Bone marrow (tissue), 2 donors: ENCODE measurements at regions not wholly inside any gene's neighbourhood (a gene's known extent, or its start where the extent isn't known, plus 50 kb on each side); places are given as distances from the start of the nearest gene placed in this dataset.
"Not testable (repeated sequence)": the region's sequence is repeated elsewhere in the genome, so short reads cannot be mapped to it uniquely, and the experiment has no call there.

Experiments used
- DNase-seq, 2 donors: peaks; one replicate each; lab custom pipeline; 2025; lab: John Stamatoyannopoulos, UW

GRCh38 chr6:9103876-9104521, 668.7 kb upstream of the SLC35B3 start:
- no peak for DNase-seq

GRCh38 chr6:9101920-9102319, 666.6 kb upstream of the SLC35B3 start:
- DNase-seq, result no peak

GRCh38 chr6:9100869-9101580, 665.7 kb upstream of the SLC35B3 start:
- DNase-seq, result no peak

GRCh38 chr6:9095729-9096128, 660.4 kb upstream of the SLC35B3 start:
- DNase-seq, result no peak

GRCh38 chr6:9095137-9095536, 659.8 kb upstream of the SLC35B3 start:
- no peak for DNase-seq

GRCh38 chr6:9089724-9090123, 654.4 kb upstream of the SLC35B3 start:
- DNase-seq, result no peak

GRCh38 chr6:9087470-9087869, 652.1 kb upstream of the SLC35B3 start:
- DNase-seq, result no peak

GRCh38 chr6:9086331-9086730, 651.0 kb upstream of the SLC35B3 start:
- DNase-seq, result no peak

GRCh38 chr6:9085709-9086070, 650.3 kb upstream of the SLC35B3 start:
- DNase-seq, result no peak

GRCh38 chr6:9085054-9085708, 649.8 kb upstream of the SLC35B3 start:
- no peak for DNase-seq

- no peak for DNase-seq
Measured at GRCh38 chr6:9083108-9083507, 647.8 kb upstream of the SLC35B3 start.

- no peak for DNase-seq
Measured at GRCh38 chr6:9066726-9067125, 631.4 kb upstream of the SLC35B3 start.

GRCh38 chr6:9064156-9064555, 628.8 kb upstream of the SLC35B3 start:
- no peak for DNase-seq

GRCh38 chr6:9062596-9062995, 627.3 kb upstream of the SLC35B3 start:
- no peak for DNase-seq

- no peak for DNase-seq
Measured at GRCh38 chr6:9057937-9058336, 622.6 kb upstream of the SLC35B3 start.

- DNase-seq, result no peak
Measured at GRCh38 chr6:9056556-9056955, 621.2 kb upstream of the SLC35B3 start.

GRCh38 chr6:9044426-9044825, 609.1 kb upstream of the SLC35B3 start:
- DNase-seq, result no peak

- no peak for DNase-seq
Measured at GRCh38 chr6:9040718-9041117, 605.4 kb upstream of the SLC35B3 start.

- DNase-seq, result no peak
Measured at GRCh38 chr6:9039258-9039657, 603.9 kb upstream of the SLC35B3 start.

GRCh38 chr6:9028086-9028485, 592.7 kb upstream of the SLC35B3 start:
- DNase-seq, result no peak

GRCh38 chr6:9025796-9026394, 590.5 kb upstream of the SLC35B3 start:
- no peak for DNase-seq

- no peak for DNase-seq
Measured at GRCh38 chr6:9025228-9025627, 589.9 kb upstream of the SLC35B3 start.

- not testable (repeated sequence) for DNase-seq
Measured at GRCh38 chr6:9024246-9024645, 588.9 kb upstream of the SLC35B3 start.
